NCI-H1417 (cell line): ENCODE measurements at regions not wholly inside any gene's neighbourhood (a gene's known extent, or its start where the extent isn't known, plus 50 kb on each side); places are given as distances from the start of the nearest gene placed in this dataset.
A peak's percentile ranks its signal among the peaks of the same experiment; 100 is the strongest.
"Not testable (repeated sequence)": the region's sequence is repeated elsewhere in the genome, so short reads cannot be mapped to it uniquely, and the experiment has no call there.

Source experiments
- DNase-seq, 3 experiments: peaks; one replicate each; lab custom pipeline; 2025; lab: John Stamatoyannopoulos, UW

GRCh38 chr5:163695830-163696578, 190.6 kb downstream of the MAT2B start:
- DNase-seq, result peak in 2 of 3 experiments; percentile 54 to 82

DNA sequence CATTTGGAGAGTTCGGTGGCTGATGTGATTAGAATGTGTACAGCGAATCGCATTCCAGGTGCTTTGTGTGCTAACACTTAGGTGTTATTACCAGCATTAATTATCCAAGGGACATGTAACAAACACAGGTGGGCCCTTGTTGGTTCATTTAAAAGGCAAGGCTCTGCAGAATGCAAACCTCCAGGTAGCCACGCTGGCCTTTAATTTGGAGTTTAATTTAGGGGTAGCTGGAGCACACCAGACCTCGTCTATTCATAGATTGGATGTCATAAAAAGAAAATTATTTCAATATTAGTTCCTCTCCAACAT, 191.1 kb downstream of the MAT2B start:
- DNase-seq, result peak in 2 of 3 experiments; percentile 75 to 98

- DNase-seq, result peak in 1 of 3 experiments; percentile 31
Measured at GRCh38 chr5:163706053-163706771, 200.8 kb downstream of the MAT2B start.

DNA sequence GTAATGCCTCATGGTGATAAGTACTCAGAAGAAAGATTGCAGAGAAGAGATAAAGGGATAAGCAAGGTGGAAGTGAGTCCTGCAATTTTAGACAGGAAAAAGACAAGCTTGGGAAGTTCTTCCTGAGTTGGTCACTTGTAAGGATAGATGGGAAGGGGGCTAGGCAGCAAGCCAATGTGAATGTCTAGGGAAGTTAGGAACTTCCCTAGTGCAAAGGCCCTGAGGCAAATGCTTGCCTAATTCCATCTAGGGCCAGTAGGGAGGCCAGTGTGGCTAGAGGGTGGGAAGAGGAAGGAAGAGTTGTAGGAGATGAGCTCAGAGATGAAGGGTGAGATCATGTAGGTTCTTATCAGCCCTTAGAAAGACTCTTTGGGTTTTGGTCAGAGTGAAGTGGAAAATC, 206.6 kb downstream of the MAT2B start:
- no peak for DNase-seq

DNA sequence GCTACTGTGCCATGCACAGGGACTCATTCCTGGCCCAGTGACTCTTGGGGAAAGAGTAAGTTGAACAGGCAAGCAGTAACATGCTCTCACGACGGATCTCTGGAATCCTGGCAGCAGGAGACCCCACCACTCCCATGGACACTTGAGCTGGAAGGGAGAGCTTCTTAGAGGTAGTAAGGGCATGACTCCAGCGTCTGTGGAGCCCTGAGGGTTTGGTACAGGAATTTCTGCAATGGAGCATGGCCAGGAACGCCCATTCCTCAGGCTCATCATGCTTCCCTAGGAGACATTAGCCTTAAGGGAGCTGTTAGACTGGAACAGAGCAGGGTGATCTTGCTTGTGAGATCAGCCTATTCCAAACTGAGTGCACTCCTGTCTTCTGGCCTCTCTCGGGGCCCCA, 212.9 kb downstream of the MAT2B start:
- DNase-seq, result no peak

GRCh38 chr5:163724305-163724704, 218.9 kb downstream of the MAT2B start:
- DNase-seq, result no peak

- no peak for DNase-seq
Measured at GRCh38 chr5:163727028-163727427, 221.6 kb downstream of the MAT2B start.

DNA sequence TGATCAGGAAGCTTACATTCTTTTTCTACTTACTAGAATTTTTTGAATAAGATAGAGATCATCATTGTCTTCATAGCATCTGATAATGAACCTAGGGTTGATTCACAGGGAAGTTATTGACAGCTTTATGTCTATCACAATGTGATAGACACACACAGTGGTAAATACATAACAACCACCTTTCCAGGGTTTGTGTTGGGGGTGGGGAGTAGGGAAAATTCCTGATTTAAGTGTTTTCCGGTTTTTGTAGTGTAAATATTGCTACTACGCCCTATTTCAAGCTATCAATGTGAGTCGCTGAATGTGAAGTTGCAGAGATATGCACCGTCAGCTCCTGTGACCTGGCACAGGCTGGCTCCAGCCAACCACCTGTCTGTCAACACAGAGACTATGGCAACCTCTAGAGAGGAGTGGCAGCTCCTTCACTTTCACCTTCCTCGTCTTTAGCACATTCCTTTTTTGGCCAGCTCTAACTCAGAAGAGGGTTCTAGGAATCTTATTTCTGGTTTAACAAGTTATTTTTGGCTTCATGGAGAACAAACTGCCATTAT, 224.9 kb downstream of the MAT2B start:
- peak in 1 of 3 experiments; percentile 0 for DNase-seq

DNA sequence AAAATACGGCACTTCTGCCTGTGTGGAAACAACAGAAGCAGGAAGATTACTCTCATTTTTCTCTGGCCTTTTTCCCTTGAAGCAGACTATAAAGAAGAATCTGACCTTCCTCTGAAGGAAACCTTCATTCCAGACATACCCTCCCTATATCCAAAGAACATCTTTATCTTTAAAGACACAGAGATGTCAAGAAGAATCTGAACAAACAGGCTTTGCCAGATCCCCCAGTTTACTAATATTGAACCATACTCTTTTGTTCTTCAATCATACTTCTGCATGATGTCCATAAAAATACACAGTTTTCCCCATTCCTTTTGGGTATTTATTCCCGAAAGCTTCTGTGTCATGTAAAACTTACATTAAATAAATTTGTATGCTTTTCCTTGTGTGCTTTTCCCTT, 225.8 kb downstream of the MAT2B start:
- DNase-seq, result no peak

DNA sequence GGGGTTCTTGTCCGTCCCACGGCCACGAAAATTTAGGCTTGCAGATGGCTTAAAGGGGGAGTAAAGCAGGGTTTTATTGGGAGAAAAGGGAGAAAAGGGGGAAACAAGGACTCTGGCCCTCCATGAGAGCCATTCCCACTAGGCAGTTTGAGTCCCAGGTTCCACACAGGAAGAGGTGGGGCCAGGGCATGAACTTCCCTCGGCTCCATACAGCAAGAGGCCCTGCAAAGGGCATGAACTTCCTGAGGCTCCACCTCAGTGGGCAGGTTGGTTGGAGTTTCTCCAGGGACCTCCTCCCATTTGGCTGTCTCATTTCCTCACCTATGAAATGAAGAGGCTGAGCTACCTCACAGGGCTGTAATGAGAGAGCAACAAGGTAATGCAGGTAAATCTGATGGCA, 229.7 kb downstream of the MAT2B start:
- DNase-seq, result no peak

DNA sequence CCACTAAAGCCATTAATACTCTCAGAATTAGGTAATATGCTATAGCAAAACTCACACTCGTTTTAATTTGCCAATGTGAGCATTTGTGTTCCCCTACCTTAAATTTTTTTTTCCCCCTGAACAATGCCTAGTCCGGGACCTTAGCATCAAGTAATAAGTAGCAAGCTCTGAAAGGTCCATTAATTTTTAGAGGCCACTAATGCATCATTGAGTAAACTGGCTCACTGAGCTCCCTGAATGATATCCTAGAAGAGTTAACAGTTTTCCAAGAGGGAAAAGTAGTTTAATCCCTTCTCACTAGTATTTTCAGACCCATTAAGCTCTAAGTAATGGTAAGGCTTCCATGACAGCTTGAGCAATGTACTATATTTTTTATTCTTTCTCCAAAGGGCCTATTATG, 242.2 kb downstream of the MAT2B start:
- no peak for DNase-seq

- DNase-seq, result no peak
Measured at GRCh38 chr5:163748934-163749333, 243.5 kb downstream of the MAT2B start.

GRCh38 chr5:163750415-163750814, 245.0 kb downstream of the MAT2B start:
- DNase-seq, result not testable (repeated sequence)

- DNase-seq, result no peak
Measured at GRCh38 chr5:163755505-163755904, 250.1 kb downstream of the MAT2B start.

DNA sequence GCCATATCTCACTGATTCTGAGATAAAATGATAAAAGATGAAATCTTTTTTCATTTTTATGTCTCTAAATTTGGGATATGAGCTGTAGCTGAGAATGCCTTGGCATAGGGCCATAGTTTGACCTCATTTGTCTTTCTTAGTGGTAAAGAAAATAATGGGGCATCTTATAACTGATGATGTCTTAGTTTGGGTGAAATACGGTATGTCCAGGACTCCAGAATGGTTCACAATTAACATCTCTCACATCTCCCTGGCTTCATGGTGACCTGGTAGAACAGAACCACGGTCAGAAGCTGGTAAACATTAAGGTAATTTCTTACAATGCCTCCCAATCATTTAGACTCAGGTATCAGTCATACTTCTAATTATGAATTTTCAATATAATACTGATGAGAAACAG, 250.8 kb downstream of the MAT2B start:
- DNase-seq, result no peak

DNA sequence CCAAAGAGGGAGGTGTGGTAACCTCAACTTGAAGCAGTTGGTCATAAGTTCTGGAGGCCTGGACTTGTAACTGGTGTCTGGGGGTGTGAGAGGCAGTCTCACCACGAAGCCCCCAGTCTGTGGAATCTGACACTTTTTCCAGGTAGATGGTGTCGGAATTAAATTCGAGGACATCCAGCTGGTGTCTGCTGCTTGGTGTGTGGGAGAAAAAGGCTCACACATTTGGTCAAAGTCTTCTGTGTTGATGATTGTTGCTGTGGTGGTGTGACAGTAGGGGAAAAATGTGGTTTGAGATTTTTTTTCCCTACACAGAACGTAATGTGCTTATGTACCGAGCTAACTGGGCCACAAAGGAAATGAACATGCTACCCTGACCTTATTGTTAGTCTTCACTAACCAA, 251.9 kb downstream of the MAT2B start:
- DNase-seq, result no peak

- no peak for DNase-seq
Measured at GRCh38 chr5:163758283-163758711, 252.9 kb downstream of the MAT2B start.

DNA sequence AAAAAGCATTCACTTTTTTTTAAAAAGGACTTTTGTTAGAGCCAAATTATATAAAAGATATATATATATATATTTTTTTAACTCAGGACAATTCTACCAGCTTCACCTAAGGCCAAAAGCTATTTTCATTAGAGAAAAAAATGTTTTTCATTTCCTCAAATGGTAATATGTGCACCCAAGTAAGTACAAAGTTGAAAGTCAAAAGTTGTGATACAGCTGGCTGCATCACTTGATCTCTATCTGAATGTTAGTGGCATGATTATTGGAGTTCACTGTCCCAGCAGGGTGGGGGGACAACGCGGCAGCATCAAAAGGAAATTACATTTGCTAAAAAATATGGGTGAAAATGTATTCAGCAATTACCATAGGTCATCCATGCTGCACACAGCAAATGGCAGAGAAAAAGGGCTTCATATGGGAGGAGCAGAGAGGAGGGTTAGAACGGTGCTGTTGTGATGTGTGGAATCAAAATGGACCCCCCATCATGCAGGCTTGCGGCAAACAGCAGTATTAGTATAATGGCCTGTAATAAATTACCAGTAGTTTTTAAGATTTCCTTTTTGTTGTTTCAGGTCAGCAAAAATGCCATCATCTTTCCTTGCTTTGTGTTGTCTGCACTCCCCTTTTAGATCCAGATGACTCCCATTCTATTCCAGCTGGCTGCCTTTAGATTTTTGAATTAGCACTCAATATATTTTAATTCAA, 253.7 kb downstream of the MAT2B start:
- DNase-seq, result peak in 1 of 3 experiments; percentile 3

GRCh38 chr5:163760498-163760897, 255.1 kb downstream of the MAT2B start:
- no peak for DNase-seq

GRCh38 chr5:163766936-163767670, 261.7 kb downstream of the MAT2B start:
- no peak for DNase-seq

DNA sequence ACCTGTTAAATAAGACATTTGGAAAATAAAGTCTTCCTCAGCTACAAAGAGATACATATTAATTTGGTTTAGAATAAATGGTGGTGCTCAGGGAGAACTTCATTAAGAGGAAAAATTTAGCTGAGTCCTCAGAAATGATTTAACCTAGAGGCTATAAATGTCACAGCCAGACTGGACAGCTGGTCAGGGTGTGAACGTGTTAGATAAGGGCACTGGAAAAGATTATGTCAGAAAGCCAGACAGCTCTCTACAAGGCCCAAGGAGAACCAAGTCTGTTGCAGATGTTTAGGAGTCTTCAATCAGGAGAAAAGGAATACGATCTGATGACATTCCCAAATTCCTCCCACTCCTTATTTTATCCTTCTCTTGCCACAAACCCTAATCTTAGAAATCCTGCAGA, 265.2 kb downstream of the MAT2B start:
- DNase-seq, result no peak

DNA sequence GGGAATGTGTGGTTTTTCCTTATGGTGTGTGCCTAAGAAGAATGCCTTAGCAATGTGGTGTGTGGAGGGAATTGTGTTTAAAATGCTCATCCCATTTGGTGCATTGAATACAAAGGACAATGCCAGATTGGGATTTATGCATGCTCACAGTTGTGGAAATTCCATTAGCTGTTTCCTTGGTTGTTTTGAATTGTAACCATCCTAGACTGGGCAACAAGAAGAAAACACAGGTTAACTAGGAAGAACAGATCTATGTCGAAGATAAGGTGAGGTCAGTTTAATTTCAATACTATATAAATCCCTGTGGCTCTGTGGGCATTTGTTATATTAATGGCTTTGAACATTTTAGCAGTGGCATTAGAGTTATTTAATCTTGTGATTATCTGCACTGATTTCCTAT, 266.8 kb downstream of the MAT2B start:
- no peak for DNase-seq
